K562 (cell line): ENCODE measurements at regions not wholly inside any gene's neighbourhood (a gene's known extent, or its start where the extent isn't known, plus 50 kb on each side); places are given as distances from the start of the nearest gene placed in this dataset.
A peak's percentile ranks its signal among the peaks of the same experiment; 100 is the strongest.

Experiments used
- ATAC-seq: fragments of 200-7000 bp; cut with Tn5 transposase; 3 replicates; pipeline ENCODE4 v1.9.1; 2020; ENCODE audit warnings: moderate library complexity
- BruUV-seq: library from RNA; stranded (reverse); fragments of 400-500 nt; replicated peaks from 2 replicates; lab custom pipeline; 2021; lab: Mats Ljungman, UMichigan
- CTCF ChIA-PET: fragments of 300-600 bp; formaldehyde crosslinking; extraction: SDS; loops from one replicate; lab custom pipeline; 2021; ENCODE audit warnings: low intra/inter-chr PET ratio; lab: Yijun Ruan, JAX
- POLR2A ChIA-PET: fragments of 300-600, 350-650 bp; sonication (Branson Sonifier 250); formaldehyde crosslinking; extraction: SDS; loops from one replicate; lab custom pipeline; 2021; ENCODE audit warnings: antibody characterized with exemption, inconsistent platforms; lab: Yijun Ruan, JAX
- DNase-seq, 4 experiments: peaks; one replicate each; pipeline versions ENCODE4 v3.0.0 to v3.0.0-alpha.2; 2011 to 2018; ENCODE audit warnings: low spot score in 3 of 4, mixed read lengths in 3 of 4; ENCODE audit errors: extremely low read depth in 1 of 4
- FAIRE-seq: peaks from 2 replicates; lab custom pipeline; 2011; peaks lifted over from hg19 to GRCh38; lab: Jason Lieb, UNC
- H2AFZ ChIP-seq: 2 replicates; pipeline ENCODE4 v1.6.0; 2011; ENCODE audit warnings: low read depth, low read length, control low read depth, inconsistent platforms
- H3K27ac ChIP-seq: fragments of 200-600 bp; 3 replicates; pipeline ENCODE4 v1.8.0; 2011; ENCODE audit warnings: low read depth, mild to moderate bottlenecking, control low read depth, inconsistent platforms, low read length, moderate library complexity, mixed read lengths; ENCODE audit errors: extremely low read depth
- H3K27me3 ChIP-seq, 2 experiments: fragments of 300-600 bp in 1 of 2; 2 replicates in 1 of 2; 3 replicates in 1 of 2; pipeline versions ENCODE4 v1.6.0 to v1.8.0; 2011; ENCODE audit warnings: inconsistent platforms in 2 of 2, low read length in 2 of 2, mild to moderate bottlenecking in 1 of 2, mixed read lengths in 1 of 2, moderate library complexity in 1 of 2; ENCODE audit not compliant: control insufficient read depth in 2 of 2, insufficient read depth in 2 of 2
- H3K36me3 ChIP-seq: fragments of 300-600 bp; 3 replicates; pipeline ENCODE4 v1.8.0; 2011; ENCODE audit warnings: mild to moderate bottlenecking, low read length, inconsistent platforms; ENCODE audit not compliant: control insufficient read depth, insufficient read depth
- H3K4me1 ChIP-seq, 2 experiments: fragments of 200-600 bp in 1 of 2; replicated peaks in 1 of 2; 2 replicates in 1 of 2; 3 replicates in 1 of 2; pipeline versions ENCODE4 v1.5.1 to v1.8.0; 2011; ENCODE audit warnings: inconsistent platforms in 2 of 2, low read length in 2 of 2, mild to moderate bottlenecking in 1 of 2, mixed read lengths in 1 of 2, moderate library complexity in 1 of 2; ENCODE audit not compliant: control insufficient read depth in 2 of 2, insufficient read depth in 2 of 2
- H3K4me2 ChIP-seq: 2 replicates; pipeline ENCODE4 v1.6.1; 2011; ENCODE audit warnings: low read length, control low read depth, inconsistent platforms, mixed read lengths; ENCODE audit not compliant: insufficient read depth
- H3K4me3 ChIP-seq: fragments of 200-600 bp; sonication (generic), shearing (Covaris generic); 2 replicates; pipeline ENCODE4 v1.5.1; 2016; ENCODE audit warnings: control low read depth, inconsistent platforms
- H3K79me2 ChIP-seq: fragments of 200-600 bp; 3 replicates; pipeline ENCODE4 v1.8.0; 2011; ENCODE audit warnings: low read length, inconsistent platforms; ENCODE audit not compliant: control insufficient read depth, insufficient read depth
- H3K9ac ChIP-seq, 2 experiments: 2 replicates each; pipeline versions ENCODE4 v1.6.0 to v1.6.1; 2011; ENCODE audit warnings: low read depth in 2 of 2, low read length in 2 of 2, control low read depth in 1 of 2, inconsistent platforms in 1 of 2, mild to moderate bottlenecking in 1 of 2, mixed read lengths in 1 of 2; ENCODE audit not compliant: insufficient read depth in 1 of 2
- H3K9me1 ChIP-seq: one replicate; pipeline ENCODE4 v1.6.0; 2011; ENCODE audit warnings: inconsistent platforms, mild to moderate bottlenecking, low read length, moderate library complexity; ENCODE audit not compliant: control insufficient read depth, insufficient read depth
- H3K9me3 ChIP-seq: replicated peaks from 2 replicates; pipeline ENCODE4 v1.5.1; 2011; ENCODE audit warnings: low read depth, low read length, inconsistent platforms; ENCODE audit not compliant: control insufficient read depth, insufficient read depth
- H4K20me1 ChIP-seq: replicated peaks from 2 replicates; pipeline ENCODE4 v1.6.1; 2011; ENCODE audit warnings: low read length, inconsistent platforms, mixed read lengths; ENCODE audit not compliant: control insufficient read depth, insufficient read depth
- CCNT2 ChIP-seq: IDR thresholded peaks from 2 replicates; pipeline ENCODE4 v1.6.1; 2011; ENCODE audit warnings: borderline replicate concordance, low read depth, mild to moderate bottlenecking, moderate library complexity, mixed read lengths, low read length; ENCODE audit not compliant: insufficient read length; ENCODE audit errors: extremely low read depth
- CREM ChIP-seq: IDR thresholded peaks from 2 replicates; pipeline ENCODE4 v1.6.1; 2014; ENCODE audit warnings: antibody characterized with exemption, low read depth
- MECOM ChIP-seq: fragments of 250-450 bp; sonication (Bioruptor Pico); IDR thresholded peaks from 2 replicates; pipeline ENCODE4 v1.8.0; 2022; ENCODE audit warnings: inconsistent platforms
- MTA2 ChIP-seq: fragments of 450-650 bp; IDR thresholded peaks from 2 replicates; pipeline ENCODE4 v1.6.1; 2016; ENCODE audit warnings: low read depth
- RBFOX2 ChIP-seq: fragments of 200-400 bp; formaldehyde crosslinking; IDR thresholded peaks from 2 replicates; pipeline ENCODE4 v1.6.1; 2017; ENCODE audit warnings: low read depth, mild to moderate bottlenecking, low read length, moderate library complexity
- RBM22 ChIP-seq: fragments of 200-400 bp; formaldehyde crosslinking; IDR thresholded peaks from 2 replicates; pipeline ENCODE4 v1.6.1; 2018; ENCODE audit warnings: low read length, low read depth; ENCODE audit not compliant: poor library complexity, severe bottlenecking
- RCOR1 ChIP-seq, 2 experiments: IDR thresholded peaks; 2 replicates each; pipeline ENCODE4 v1.6.1; 2012; ENCODE audit warnings: low read depth in 2 of 2, low read length in 2 of 2, borderline replicate concordance in 1 of 2, improper control_type of control experiment in 1 of 2
- SMAD4 ChIP-seq: fragments of 250-450 bp; sonication (Bioruptor Pico); conservative IDR thresholded peaks from 2 replicates; pipeline ENCODE4 v1.8.0; 2021; ENCODE audit warnings: inconsistent platforms, mild to moderate bottlenecking, moderate library complexity
- TFE3 ChIP-seq: fragments of 450-650 bp; formaldehyde crosslinking; IDR thresholded peaks from 2 replicates; pipeline ENCODE4 v1.4.0; 2020; ENCODE audit warnings: mild to moderate bottlenecking, mixed read lengths
- ZFP36 ChIP-seq: fragments of 150-350 bp; IDR thresholded peaks from 2 replicates; pipeline ENCODE4 v1.6.1; 2018; ENCODE audit warnings: low read length, low read depth; ENCODE audit not compliant: partially characterized antibody
- ZNF124 ChIP-seq: sonication (generic); formaldehyde crosslinking; IDR thresholded peaks from 2 replicates; pipeline ENCODE4 v1.8.1; 2022; ENCODE audit warnings: missing genetic modification reagents
- ZNF444 ChIP-seq: fragments of 250-450 bp; sonication (Bioruptor Pico); IDR thresholded peaks from 2 replicates; pipeline ENCODE4 v1.4.0; 2020; ENCODE audit warnings: mild to moderate bottlenecking, moderate library complexity
- ZNF609 ChIP-seq: sonication (generic); formaldehyde crosslinking; IDR thresholded peaks from 2 replicates; pipeline ENCODE4 v1.8.1; 2023; ENCODE audit warnings: missing genetic modification reagents, mild to moderate bottlenecking, borderline replicate concordance
- ZNF644 ChIP-seq: fragments of 200-800 bp; sonication (Bioruptor generic); IDR thresholded peaks from 2 replicates; pipeline ENCODE4 v1.6.1; 2016; ENCODE audit warnings: low read depth, missing genetic modification characterization, missing compliant biosample characterization
- WGBS: fragments of 100-300 bp; shearing (Covaris generic); methylation state at CpG from one replicate; pipeline ENCODE4 v1.1.6; 2016; ENCODE audit warnings: low coverage, mixed read lengths; ENCODE audit not compliant: insufficient coverage; ENCODE audit errors: missing lambda C conversion rate; 5-methylcytosine and 5-hydroxymethylcytosine counted together
- in situ Hi-C: fragments of 300-500 bp; cut with MboI; formaldehyde crosslinking; loops from 4 replicates; pipeline ENCODE4 v1.15.0; 2018; ENCODE audit warnings: inconsistent platforms, mixed read lengths
- intact Hi-C: fragments of 100-400 bp; cut with micrococcal nuclease; formaldehyde crosslinking; loops from 2 replicates; pipeline ENCODE4 v1.14.2; 2022

DNA sequence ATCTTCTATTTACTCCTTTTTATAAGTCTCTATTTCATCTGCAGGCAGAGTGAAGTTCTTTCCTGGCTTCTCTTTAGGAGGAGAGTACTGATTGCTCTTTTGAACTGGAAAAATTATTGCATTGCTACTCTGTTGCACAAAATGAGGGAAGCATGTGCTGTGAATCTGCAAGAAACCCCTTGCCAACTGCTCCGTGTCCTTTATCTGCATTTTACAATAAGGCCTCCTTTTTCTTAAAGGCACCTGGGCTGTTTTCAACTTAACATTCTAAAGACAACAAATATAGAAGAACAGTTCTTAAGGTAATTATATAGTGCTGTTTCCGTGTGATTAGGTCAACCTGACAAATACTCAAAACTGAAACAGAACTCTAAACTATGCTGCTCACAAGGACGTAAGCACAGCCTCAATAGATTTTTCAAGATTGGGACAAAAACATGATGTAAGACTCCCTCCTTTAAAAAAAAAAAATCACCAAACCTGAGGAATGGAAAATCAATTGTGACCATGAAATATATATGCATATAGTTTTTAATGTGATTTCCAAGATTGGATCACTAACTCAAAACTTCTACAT lies 716.6 kb upstream of the INTU start (continued):
- TF ChIP-seq ZNF124 (CRISPR knock-in tag): no peak
- TF ChIP-seq TFE3 (CRISPR knock-in tag): no peak
- TF ChIP-seq ZNF444: no peak
- TF ChIP-seq MTA2: no peak

DNA sequence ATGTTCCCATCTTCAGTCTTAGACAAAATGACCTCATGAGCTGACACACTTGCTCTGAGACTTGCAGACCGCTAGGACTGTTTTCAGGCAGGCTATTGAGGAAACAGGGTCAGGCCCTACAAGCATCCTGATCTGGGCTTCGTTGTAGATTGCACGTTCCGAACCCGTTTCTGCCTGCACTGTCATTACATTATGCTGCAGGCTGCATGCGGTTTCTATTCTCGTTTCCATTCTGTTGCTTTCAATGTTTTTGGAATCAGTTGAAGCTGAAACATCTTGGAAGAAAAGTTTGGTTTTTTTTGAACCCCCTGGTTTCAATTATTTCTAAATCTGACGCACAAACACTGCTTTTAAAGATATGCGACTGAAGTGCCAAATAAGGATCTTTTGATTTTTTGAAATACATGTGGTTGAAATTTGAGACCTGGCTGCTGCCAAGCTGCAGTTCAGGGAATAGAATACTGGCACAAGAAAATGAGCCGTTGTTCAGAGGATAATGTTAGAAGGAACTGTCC lies 716.1 kb upstream of the INTU start:
- peaks cover 11% of the 10 kb centered on the region; the same call in 1 of the 3 replicates for H3K36me3 ChIP-seq
- 0% methylated on average over 10 of the region's 10 CpGs for WGBS
- H3K4me2 ChIP-seq: peak overlapping the region; percentile 75
- peak overlapping the region; percentile 70 for H2AFZ ChIP-seq
- POLR2A ChIA-PET: interaction anchor here (0.7 to 0.9 kb wide), 2 partner anchors 13 to 28 kb away, joined by 3 to 4 read pairs; no protein-coding TSS in a partner anchor
- peak overlapping the region; percentile 54 to 61; a peak in 3 of 4 replicates for H3K9ac ChIP-seq
- intact Hi-C loops (loop anchor here (2.0 kb wide), 2 partner anchors 38 to 184 kb away; no protein-coding TSS in a partner anchor), in situ Hi-C loops (no loop called here)
- CTCF ChIA-PET: no interaction called here
- H3K4me1 ChIP-seq: peaks cover 0 to 11% of the 10 kb centered on the region in 2 experiments; a peak in 1 of 5 replicates
- ATAC-seq (peak; percentile 96), FAIRE-seq (peak; percentile 73), DNase-seq (peak in 3 of 4 experiments; percentile 20 to 83 (median 47))
- no peaks in the 10 kb centered on the region for H3K27me3 ChIP-seq
- no peaks in the 10 kb centered on the region for H3K9me1 ChIP-seq
- no peaks in the 10 kb centered on the region for H4K20me1 ChIP-seq
- H3K9me3 ChIP-seq: no peaks in the 10 kb centered on the region
- H3K4me3 ChIP-seq: no peak overlapping the region
- BruUV-seq: no TSS peak
- peak overlapping the region; percentile 66 for H3K27ac ChIP-seq
- peaks cover 95% of the 10 kb centered on the region for H3K79me2 ChIP-seq
- TF ChIP-seq RBM22 (no peak), MECOM (no peak), RCOR1 (IDR thresholded peaks at IDR 0.05; ENCODE audit: borderline replicate concordance in 1 of 2, low read depth in 2 of 2, low read length in 2 of 2) (peak in 1 of 2 experiments; percentile 57; a peak in 1 of 4 replicates), ZNF609 (CRISPR knock-in tag) (no peak), ZFP36 (no peak), SMAD4 (CRISPR knock-in tag) (0 out of 2 replicates have a peak, but pooled peaks have one; percentile 40), CCNT2 (no peak), RBFOX2 (no peak), ZNF644 (tag) (no peak), CREM (peak; percentile 47)
